ENCODE measurements at regions not wholly inside any gene's neighbourhood (a gene's known extent, or its start where the extent isn't known, plus 50 kb on each side); places are given as distances from the start of the nearest gene placed in this dataset.

DNA sequence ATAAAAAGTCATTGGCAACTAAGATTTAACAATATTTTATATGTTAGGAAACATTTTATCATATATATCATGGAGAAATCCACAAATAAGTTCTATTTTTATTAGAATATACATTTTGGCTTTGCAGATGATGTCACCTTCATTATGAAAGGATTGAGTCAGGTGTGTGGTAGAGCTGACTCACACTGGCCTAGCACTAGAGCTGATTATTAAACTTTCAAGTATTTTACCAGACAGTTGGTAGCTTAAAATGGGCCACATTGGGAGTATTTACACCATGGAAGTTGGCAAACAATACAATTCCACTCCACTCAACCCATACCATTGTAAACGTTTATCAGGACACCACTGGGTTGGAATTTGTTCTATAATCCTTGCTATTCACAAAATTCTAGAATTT, 1036.6 kb downstream of the TRHDE start:
- H3K4me1 ChIP-seq (ENCODE audit: control insufficient read depth, insufficient read depth, low read length): no peaks in the 10 kb centered on the region
- H3K27ac ChIP-seq (ENCODE audit: low read length): no peak overlapping the region
- no peak overlapping the region for H3K4me3 ChIP-seq (ENCODE audit: low read length)
- H3K27me3 ChIP-seq (ENCODE audit: control insufficient read depth, insufficient read depth, low read length): no peaks in the 10 kb centered on the region
- H3K36me3 ChIP-seq (ENCODE audit: control insufficient read depth, insufficient read depth, low read length): no peaks in the 10 kb centered on the region
- no CpG with 5 or more reads among the region's 1 CpG for WGBS (ENCODE audit: insufficient coverage, insufficient read length)
- H3K9me3 ChIP-seq (ENCODE audit: control insufficient read depth, insufficient read depth, low read length): no peaks in the 10 kb centered on the region
- DNase-seq (ENCODE audit: low read depth, low spot score): no peak

- no peak for DNase-seq (ENCODE audit: low read depth, low spot score)
- Histone ChIP-seq H3K4me3 (ENCODE audit: low read length) (no peak overlapping the region), H3K27me3 (ENCODE audit: control insufficient read depth, insufficient read depth, low read length) (no peaks in the 10 kb centered on the region), H3K36me3 (ENCODE audit: control insufficient read depth, insufficient read depth, low read length) (no peaks in the 10 kb centered on the region), H3K4me1 (ENCODE audit: control insufficient read depth, insufficient read depth, low read length) (no peaks in the 10 kb centered on the region), H3K9me3 (ENCODE audit: control insufficient read depth, insufficient read depth, low read length) (no peaks in the 10 kb centered on the region), H3K27ac (ENCODE audit: low read length) (no peak overlapping the region)
- WGBS (ENCODE audit: insufficient coverage, insufficient read length): no CpG with 5 or more reads among the region's 1 CpG
Measured at GRCh38 chr12:73321319-73321718, 1049.1 kb downstream of the TRHDE start.

- no peak overlapping the region for H3K4me3 ChIP-seq (ENCODE audit: low read length)
- H3K27me3 ChIP-seq (ENCODE audit: control insufficient read depth, insufficient read depth, low read length): no peaks in the 10 kb centered on the region
- no peak overlapping the region for H3K27ac ChIP-seq (ENCODE audit: low read length)
- no peaks in the 10 kb centered on the region for H3K9me3 ChIP-seq (ENCODE audit: control insufficient read depth, insufficient read depth, low read length)
- no peaks in the 10 kb centered on the region for H3K36me3 ChIP-seq (ENCODE audit: control insufficient read depth, insufficient read depth, low read length)
- no peaks in the 10 kb centered on the region for H3K4me1 ChIP-seq (ENCODE audit: control insufficient read depth, insufficient read depth, low read length)
- WGBS (ENCODE audit: insufficient coverage, insufficient read length): no CpG with 5 or more reads among the region's 4 CpGs
- no peak for DNase-seq (ENCODE audit: low read depth, low spot score)
Measured at GRCh38 chr12:73321776-73322175, 1049.6 kb downstream of the TRHDE start.

GRCh38 chr12:73330584-73331351, 1058.6 kb downstream of the TRHDE start:
- no peak for DNase-seq (ENCODE audit: low read depth, low spot score)
- H3K9me3 ChIP-seq (ENCODE audit: control insufficient read depth, insufficient read depth, low read length): no peaks in the 10 kb centered on the region
- no peak overlapping the region for H3K27ac ChIP-seq (ENCODE audit: low read length)
- H3K27me3 ChIP-seq (ENCODE audit: control insufficient read depth, insufficient read depth, low read length): no peaks in the 10 kb centered on the region
- no CpG with 5 or more reads among the region's 2 CpGs for WGBS (ENCODE audit: insufficient coverage, insufficient read length)
- H3K4me1 ChIP-seq (ENCODE audit: control insufficient read depth, insufficient read depth, low read length): no peaks in the 10 kb centered on the region
- no peaks in the 10 kb centered on the region for H3K36me3 ChIP-seq (ENCODE audit: control insufficient read depth, insufficient read depth, low read length)
- H3K4me3 ChIP-seq (ENCODE audit: low read length): no peak overlapping the region

GRCh38 chr12:73341559-73342247, 1069.5 kb downstream of the TRHDE start:
- WGBS (ENCODE audit: insufficient coverage, insufficient read length): no CpG with 5 or more reads among the region's 3 CpGs
- no peaks in the 10 kb centered on the region for H3K36me3 ChIP-seq (ENCODE audit: control insufficient read depth, insufficient read depth, low read length)
- H3K4me3 ChIP-seq (ENCODE audit: low read length): no peak overlapping the region
- no peaks in the 10 kb centered on the region for H3K4me1 ChIP-seq (ENCODE audit: control insufficient read depth, insufficient read depth, low read length)
- no peaks in the 10 kb centered on the region for H3K9me3 ChIP-seq (ENCODE audit: control insufficient read depth, insufficient read depth, low read length)
- no peaks in the 10 kb centered on the region for H3K27me3 ChIP-seq (ENCODE audit: control insufficient read depth, insufficient read depth, low read length)
- no peak overlapping the region for H3K27ac ChIP-seq (ENCODE audit: low read length)
- no peak for DNase-seq (ENCODE audit: low read depth, low spot score)

DNA sequence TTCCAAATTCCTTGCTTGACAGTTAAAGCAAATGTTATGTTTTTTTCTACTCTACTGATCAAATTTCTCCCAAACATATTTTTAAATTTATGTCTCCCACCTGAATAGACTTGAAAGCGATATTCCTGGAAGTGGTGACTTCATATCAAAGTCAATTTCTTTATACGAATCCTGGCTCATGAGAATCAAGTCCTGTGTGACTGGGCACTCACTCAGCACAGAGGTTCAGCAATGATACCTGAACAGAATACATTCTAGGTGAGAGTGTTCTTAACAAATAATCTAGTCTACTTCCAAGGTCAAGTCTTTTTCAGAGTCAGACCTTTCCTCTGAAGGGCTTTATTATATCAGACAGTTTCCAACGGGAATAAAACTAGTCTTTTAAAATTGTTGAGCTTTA, 1070.6 kb downstream of the TRHDE start:
- no CpG with 5 or more reads among the region's 3 CpGs for WGBS (ENCODE audit: insufficient coverage, insufficient read length)
- H3K27me3 ChIP-seq (ENCODE audit: control insufficient read depth, insufficient read depth, low read length): no peaks in the 10 kb centered on the region
- no peaks in the 10 kb centered on the region for H3K36me3 ChIP-seq (ENCODE audit: control insufficient read depth, insufficient read depth, low read length)
- no peak for DNase-seq (ENCODE audit: low read depth, low spot score)
- no peaks in the 10 kb centered on the region for H3K4me1 ChIP-seq (ENCODE audit: control insufficient read depth, insufficient read depth, low read length)
- H3K4me3 ChIP-seq (ENCODE audit: low read length): no peak overlapping the region
- no peaks in the 10 kb centered on the region for H3K9me3 ChIP-seq (ENCODE audit: control insufficient read depth, insufficient read depth, low read length)
- no peak overlapping the region for H3K27ac ChIP-seq (ENCODE audit: low read length)

DNA sequence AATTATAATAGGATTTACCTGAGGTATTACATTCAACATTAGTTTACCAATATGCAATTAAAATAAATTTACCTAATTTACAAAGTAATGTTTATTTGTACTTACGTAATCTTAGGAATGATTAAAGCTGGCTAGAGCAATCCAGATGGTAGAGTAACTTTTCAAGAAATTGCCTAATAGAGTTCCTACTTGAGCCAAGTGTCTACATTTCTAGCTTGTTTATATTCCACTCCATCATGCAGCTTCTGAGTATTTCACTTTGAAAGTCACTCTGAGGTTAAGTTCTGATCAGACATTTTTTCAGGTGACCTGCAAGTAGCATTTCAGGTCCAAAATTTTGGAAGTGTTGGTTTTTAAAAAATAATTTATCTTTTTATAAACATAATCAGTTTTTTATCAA, 1080.7 kb downstream of the TRHDE start:
- Histone ChIP-seq H3K9me3 (ENCODE audit: control insufficient read depth, insufficient read depth, low read length) (no peaks in the 10 kb centered on the region), H3K27ac (ENCODE audit: low read length) (no peak overlapping the region), H3K4me3 (ENCODE audit: low read length) (no peak overlapping the region), H3K4me1 (ENCODE audit: control insufficient read depth, insufficient read depth, low read length) (no peaks in the 10 kb centered on the region), H3K36me3 (ENCODE audit: control insufficient read depth, insufficient read depth, low read length) (no peaks in the 10 kb centered on the region), H3K27me3 (ENCODE audit: control insufficient read depth, insufficient read depth, low read length) (no peaks in the 10 kb centered on the region)
- WGBS (ENCODE audit: insufficient coverage, insufficient read length): no CpG with 5 or more reads among the region's 1 CpG
- DNase-seq (ENCODE audit: low read depth, low spot score): no peak

GRCh38 chr12:73361156-73361863, 1089.1 kb downstream of the TRHDE start:
- no peak overlapping the region for H3K27ac ChIP-seq (ENCODE audit: low read length)
- no peaks in the 10 kb centered on the region for H3K9me3 ChIP-seq (ENCODE audit: control insufficient read depth, insufficient read depth, low read length)
- no peaks in the 10 kb centered on the region for H3K36me3 ChIP-seq (ENCODE audit: control insufficient read depth, insufficient read depth, low read length)
- H3K4me1 ChIP-seq (ENCODE audit: control insufficient read depth, insufficient read depth, low read length): no peaks in the 10 kb centered on the region
- no peak for DNase-seq (ENCODE audit: low read depth, low spot score)
- no peak overlapping the region for H3K4me3 ChIP-seq (ENCODE audit: low read length)
- no peaks in the 10 kb centered on the region for H3K27me3 ChIP-seq (ENCODE audit: control insufficient read depth, insufficient read depth, low read length)

GRCh38 chr12:73361864-73362230, 1089.7 kb downstream of the TRHDE start:
- H3K27ac ChIP-seq (ENCODE audit: low read length): no peak overlapping the region
- no peaks in the 10 kb centered on the region for H3K4me1 ChIP-seq (ENCODE audit: control insufficient read depth, insufficient read depth, low read length)
- WGBS (ENCODE audit: insufficient coverage, insufficient read length): 100% methylated on average over 1 of the region's 4 CpGs
- H3K27me3 ChIP-seq (ENCODE audit: control insufficient read depth, insufficient read depth, low read length): no peaks in the 10 kb centered on the region
- no peaks in the 10 kb centered on the region for H3K36me3 ChIP-seq (ENCODE audit: control insufficient read depth, insufficient read depth, low read length)
- H3K4me3 ChIP-seq (ENCODE audit: low read length): no peak overlapping the region
- H3K9me3 ChIP-seq (ENCODE audit: control insufficient read depth, insufficient read depth, low read length): no peaks in the 10 kb centered on the region
- DNase-seq (ENCODE audit: low read depth, low spot score): no peak

DNA sequence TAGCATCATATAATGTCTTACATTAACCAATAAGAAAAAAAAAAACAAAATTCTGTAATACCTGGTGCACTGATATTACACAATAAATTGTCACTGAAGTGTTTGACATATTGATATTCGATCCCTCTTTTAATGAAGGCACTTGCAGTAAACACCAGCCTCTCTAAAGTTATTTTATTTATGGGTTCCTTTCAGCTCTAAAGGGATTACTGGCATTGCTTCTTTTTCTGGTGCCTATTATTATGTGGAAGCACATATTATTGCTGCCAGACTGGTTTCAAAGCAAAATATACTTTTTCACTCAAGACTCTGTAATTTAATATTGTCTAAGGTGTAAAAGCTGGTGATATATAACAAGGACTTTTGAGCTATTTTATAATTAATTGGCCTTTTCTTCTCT, 1090.5 kb downstream of the TRHDE start:
- no peaks in the 10 kb centered on the region for H3K27me3 ChIP-seq (ENCODE audit: control insufficient read depth, insufficient read depth, low read length)
- no peak overlapping the region for H3K27ac ChIP-seq (ENCODE audit: low read length)
- H3K36me3 ChIP-seq (ENCODE audit: control insufficient read depth, insufficient read depth, low read length): no peaks in the 10 kb centered on the region
- no peaks in the 10 kb centered on the region for H3K9me3 ChIP-seq (ENCODE audit: control insufficient read depth, insufficient read depth, low read length)
- WGBS (ENCODE audit: insufficient coverage, insufficient read length): no CpG with 5 or more reads among the region's 1 CpG
- DNase-seq (ENCODE audit: low read depth, low spot score): no peak
- no peaks in the 10 kb centered on the region for H3K4me1 ChIP-seq (ENCODE audit: control insufficient read depth, insufficient read depth, low read length)
- H3K4me3 ChIP-seq (ENCODE audit: low read length): no peak overlapping the region

Data from iPS DF 6.9 (cell line).